ENCODE measurements at regions not wholly inside any gene's neighbourhood (a gene's known extent, or its start where the extent isn't known, plus 50 kb on each side); places are given as distances from the start of the nearest gene placed in this dataset.
A peak's percentile ranks its signal among the peaks of the same experiment; 100 is the strongest.

- H3K36me3 ChIP-seq = no peaks in the 10 kb centered on the region
- peaks cover 0 to 9% of the 10 kb centered on the region in 2 donors for H3K4me1 ChIP-seq
- no peak for DNase-seq (ENCODE audit: low spot score in 2 of 2)
- H3K27ac ChIP-seq = no peak overlapping the region
- no peaks in the 10 kb centered on the region for H3K27me3 ChIP-seq
- no peak overlapping the region for H3K4me3 ChIP-seq
- TF ChIP-seq, protein P1, sequence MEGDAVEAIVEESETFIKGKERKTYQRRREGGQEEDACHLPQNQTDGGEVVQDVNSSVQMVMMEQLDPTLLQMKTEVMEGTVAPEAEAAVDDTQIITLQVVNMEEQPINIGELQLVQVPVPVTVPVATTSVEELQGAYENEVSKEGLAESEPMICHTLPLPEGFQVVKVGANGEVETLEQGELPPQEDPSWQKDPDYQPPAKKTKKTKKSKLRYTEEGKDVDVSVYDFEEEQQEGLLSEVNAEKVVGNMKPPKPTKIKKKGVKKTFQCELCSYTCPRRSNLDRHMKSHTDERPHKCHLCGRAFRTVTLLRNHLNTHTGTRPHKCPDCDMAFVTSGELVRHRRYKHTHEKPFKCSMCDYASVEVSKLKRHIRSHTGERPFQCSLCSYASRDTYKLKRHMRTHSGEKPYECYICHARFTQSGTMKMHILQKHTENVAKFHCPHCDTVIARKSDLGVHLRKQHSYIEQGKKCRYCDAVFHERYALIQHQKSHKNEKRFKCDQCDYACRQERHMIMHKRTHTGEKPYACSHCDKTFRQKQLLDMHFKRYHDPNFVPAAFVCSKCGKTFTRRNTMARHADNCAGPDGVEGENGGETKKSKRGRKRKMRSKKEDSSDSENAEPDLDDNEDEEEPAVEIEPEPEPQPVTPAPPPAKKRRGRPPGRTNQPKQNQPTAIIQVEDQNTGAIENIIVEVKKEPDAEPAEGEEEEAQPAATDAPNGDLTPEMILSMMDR (IDR thresholded peaks at IDR 0.05) = no peak
- H3K9me3 ChIP-seq = no peaks in the 10 kb centered on the region
- intact Hi-C loops (cut with DNase I) = no loop called here
Observed at GRCh38 chr1:59103457-59103856, 193.4 kb upstream of the FGGY start.

- H3K4me3 ChIP-seq = no peak overlapping the region
- H3K4me1 ChIP-seq = peaks cover 0 to 9% of the 10 kb centered on the region in 2 donors
- no peaks in the 10 kb centered on the region for H3K36me3 ChIP-seq
- intact Hi-C loops (cut with DNase I) = no loop called here
- H3K9me3 ChIP-seq = no peaks in the 10 kb centered on the region
- H3K27me3 ChIP-seq = no peaks in the 10 kb centered on the region
- DNase-seq (ENCODE audit: low spot score in 2 of 2) = no peak
- no peak overlapping the region for H3K27ac ChIP-seq
- TF ChIP-seq, protein P1 (IDR thresholded peaks at IDR 0.05) = no peak
Observed at GRCh38 chr1:59104191-59104760, 192.6 kb upstream of the FGGY start.

- no peaks in the 10 kb centered on the region for H3K27me3 ChIP-seq
- no peak overlapping the region for H3K4me3 ChIP-seq
- peak overlapping the region; percentile 9 to 46 for H3K27ac ChIP-seq
- DNase-seq (ENCODE audit: low spot score in 2 of 2) = no peak
- TF ChIP-seq, protein P1 (IDR thresholded peaks at IDR 0.05) = no peak
- no peaks in the 10 kb centered on the region for H3K36me3 ChIP-seq
- no peaks in the 10 kb centered on the region for H3K9me3 ChIP-seq
- H3K4me1 ChIP-seq = peaks cover 0 to 9% of the 10 kb centered on the region in 2 donors
- intact Hi-C loops (cut with DNase I) = no loop called here
Observed at GRCh38 chr1:59105548-59106507, 191.1 kb upstream of the FGGY start.

GRCh38 chr1:59107516-59107915, 189.4 kb upstream of the FGGY start:
- Histone ChIP-seq H3K9me3 (no peaks in the 10 kb centered on the region), H3K27me3 (no peaks in the 10 kb centered on the region), H3K27ac (peak overlapping the region; percentile 54 to 69), H3K36me3 (no peaks in the 10 kb centered on the region), H3K4me1 (peaks cover 0 to 9% of the 10 kb centered on the region in 2 donors), H3K4me3 (no peak overlapping the region)
- intact Hi-C loops (cut with DNase I) = no loop called here
- TF ChIP-seq, protein P1 (IDR thresholded peaks at IDR 0.05) = no peak
- DNase-seq (ENCODE audit: low spot score in 2 of 2) = peak; percentile 39 to 92

DNA sequence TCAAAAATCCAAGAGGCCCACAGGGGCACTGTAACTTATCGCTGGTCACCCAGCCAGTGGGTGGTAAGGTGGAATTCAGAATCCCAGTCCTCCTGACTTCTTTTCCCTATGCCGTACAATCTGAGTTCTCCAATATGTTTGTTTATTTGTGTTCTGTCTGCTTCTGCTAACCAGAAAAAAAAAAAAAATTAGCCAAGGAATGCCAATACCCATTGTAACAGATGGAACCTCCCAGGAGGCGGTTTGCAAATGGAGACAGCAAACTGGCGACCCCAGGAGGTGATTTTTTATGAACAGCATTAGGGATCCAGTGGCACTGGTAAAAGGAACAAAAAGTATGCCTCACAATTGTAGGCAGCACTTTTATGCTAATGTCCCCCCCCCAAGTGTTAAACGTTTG, 189.0 kb upstream of the FGGY start:
- H3K9me3 ChIP-seq = no peaks in the 10 kb centered on the region
- intact Hi-C loops (cut with DNase I) = no loop called here
- TF ChIP-seq, protein P1 (IDR thresholded peaks at IDR 0.05) = no peak
- DNase-seq (ENCODE audit: low spot score in 2 of 2) = no peak
- no peak overlapping the region for H3K4me3 ChIP-seq
- H3K27me3 ChIP-seq = no peaks in the 10 kb centered on the region
- H3K36me3 ChIP-seq = no peaks in the 10 kb centered on the region
- peaks cover 0 to 9% of the 10 kb centered on the region in 2 donors for H3K4me1 ChIP-seq
- H3K27ac ChIP-seq = peak overlapping the region; percentile 17 to 69

Measured in ascending aorta (tissue), 2 donors.